ENCODE measurements at regions not wholly inside any gene's neighbourhood (a gene's known extent, or its start where the extent isn't known, plus 50 kb on each side); places are given as distances from the start of the nearest gene placed in this dataset.

DNA sequence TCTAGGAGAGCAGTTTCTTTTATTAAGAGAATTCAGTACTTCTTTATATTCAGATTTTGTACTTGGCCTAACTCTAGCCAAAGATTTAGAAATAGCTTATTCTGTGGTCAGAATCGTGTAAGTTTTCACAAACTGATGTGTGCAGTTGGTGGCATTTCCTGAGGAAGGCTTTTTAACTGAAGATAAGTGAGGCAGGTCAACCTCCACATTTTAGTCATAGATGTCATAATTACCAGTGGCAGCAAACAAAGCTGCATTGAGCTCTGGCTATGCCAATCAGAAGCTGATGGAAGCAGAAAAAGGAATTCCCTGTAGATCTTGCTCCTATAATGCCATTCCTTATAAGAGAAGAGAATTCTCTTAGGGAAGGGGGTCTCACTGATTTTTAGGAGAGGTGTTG lies 141.3 kb upstream of the SP8 start:
- TF ChIP-seq PAX5 (IDR thresholded peaks at IDR 0.05; ENCODE audit: insufficient read depth, low read length, severe bottlenecking) = no peak
- TF ChIP-seq POLR2AphosphoS5 (IDR thresholded peaks at IDR 0.05; ENCODE audit: low read depth, low read length) = no peak
- no peak for TF ChIP-seq POU2F2 (IDR thresholded peaks at IDR 0.05; ENCODE audit: low read depth, low read length)
- TF ChIP-seq TAF1 (IDR thresholded peaks at IDR 0.05; ENCODE audit: low read depth, low read length) = no peak
- TF ChIP-seq POLR2A (IDR thresholded peaks at IDR 0.05; ENCODE audit: low read depth, low read length) = no peak
- no peak for TF ChIP-seq SPI1 (IDR thresholded peaks at IDR 0.05; ENCODE audit: low read depth, low read length)
- DNase-seq (ENCODE audit: insufficient read length, low spot score) (no peak), FAIRE-seq (no peak)

DNA sequence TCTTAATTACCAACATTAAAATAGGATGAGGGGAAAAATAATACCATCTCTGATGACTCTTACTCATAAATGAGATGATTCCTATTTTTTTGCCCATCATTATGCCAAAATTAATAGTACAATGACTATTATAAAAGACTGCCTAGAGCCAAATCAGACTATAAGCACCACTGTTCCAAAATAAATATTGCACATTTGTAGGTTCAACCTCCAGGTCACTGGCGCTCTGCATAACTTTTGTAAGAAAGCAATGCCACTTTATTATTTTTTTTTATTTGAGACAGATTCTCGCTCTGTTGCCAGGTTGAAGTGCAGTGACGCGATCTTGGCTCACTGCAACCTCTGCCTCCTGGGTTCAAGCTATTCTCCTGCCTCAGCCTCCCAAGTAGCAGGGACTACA lies 142.5 kb upstream of the SP8 start:
- FAIRE-seq = no peak
- DNase-seq (ENCODE audit: insufficient read length, low spot score) = no peak
- TF ChIP-seq TAF1 (IDR thresholded peaks at IDR 0.05; ENCODE audit: low read depth, low read length) (no peak), PAX5 (IDR thresholded peaks at IDR 0.05; ENCODE audit: insufficient read depth, low read length, severe bottlenecking) (no peak), POLR2AphosphoS5 (IDR thresholded peaks at IDR 0.05; ENCODE audit: low read depth, low read length) (no peak), SPI1 (IDR thresholded peaks at IDR 0.05; ENCODE audit: low read depth, low read length) (no peak), POLR2A (IDR thresholded peaks at IDR 0.05; ENCODE audit: low read depth, low read length) (no peak), POU2F2 (IDR thresholded peaks at IDR 0.05; ENCODE audit: low read depth, low read length) (no peak)

DNA sequence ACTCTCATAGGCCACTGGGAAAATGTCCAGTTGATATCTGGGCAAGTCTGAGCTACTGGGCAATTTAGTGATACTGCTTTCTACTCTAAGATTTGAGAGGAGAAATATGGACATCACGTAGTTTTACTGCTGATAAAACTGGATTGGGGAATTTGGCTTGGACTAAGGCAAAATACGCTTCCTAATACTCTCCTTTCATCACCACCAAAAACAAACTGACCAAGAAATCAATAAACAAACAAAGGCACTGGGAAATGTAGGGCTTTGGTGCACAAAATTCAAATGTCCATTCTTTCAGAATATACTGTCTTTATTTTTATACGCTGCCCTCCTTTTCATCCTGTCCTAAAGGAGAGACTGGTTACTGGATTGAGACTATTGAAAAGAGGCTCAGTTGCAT lies 145.1 kb upstream of the SP8 start:
- TF ChIP-seq SPI1 (IDR thresholded peaks at IDR 0.05; ENCODE audit: low read depth, low read length) (no peak), PAX5 (IDR thresholded peaks at IDR 0.05; ENCODE audit: insufficient read depth, low read length, severe bottlenecking) (no peak), POLR2AphosphoS5 (IDR thresholded peaks at IDR 0.05; ENCODE audit: low read depth, low read length) (no peak), POLR2A (IDR thresholded peaks at IDR 0.05; ENCODE audit: low read depth, low read length) (no peak), TAF1 (IDR thresholded peaks at IDR 0.05; ENCODE audit: low read depth, low read length) (no peak)
- no peak for FAIRE-seq
- no peak for DNase-seq (ENCODE audit: insufficient read length, low spot score)

- DNase-seq (ENCODE audit: insufficient read length, low spot score) (no peak), FAIRE-seq (no peak)
- TF ChIP-seq POLR2AphosphoS5 (IDR thresholded peaks at IDR 0.05; ENCODE audit: low read depth, low read length) (no peak), TAF1 (IDR thresholded peaks at IDR 0.05; ENCODE audit: low read depth, low read length) (no peak), SPI1 (IDR thresholded peaks at IDR 0.05; ENCODE audit: low read depth, low read length) (no peak), POU2F2 (IDR thresholded peaks at IDR 0.05; ENCODE audit: low read depth, low read length) (no peak), POLR2A (IDR thresholded peaks at IDR 0.05; ENCODE audit: low read depth, low read length) (no peak), PAX5 (IDR thresholded peaks at IDR 0.05; ENCODE audit: insufficient read depth, low read length, severe bottlenecking) (no peak)
Observed at GRCh38 chr7:20932785-20933527, 146.3 kb upstream of the SP8 start.

DNA sequence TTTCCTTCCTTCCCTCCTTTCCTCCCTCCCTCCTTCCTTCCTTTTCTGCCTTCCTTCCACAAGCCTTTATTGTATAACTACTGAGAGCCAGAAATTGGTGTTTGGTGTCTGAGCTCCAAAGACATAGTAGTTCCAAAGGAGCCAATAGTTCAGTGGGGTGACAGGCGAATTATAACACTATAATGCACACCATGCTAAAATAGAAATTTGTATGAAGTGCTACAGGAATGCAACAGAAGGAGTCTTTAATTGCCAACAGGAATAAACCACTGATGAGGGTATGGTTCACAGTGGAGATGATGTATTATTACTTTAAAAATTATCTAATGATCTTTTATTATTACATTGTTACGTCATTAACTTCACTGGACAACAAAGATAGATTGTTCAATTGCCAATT lies 158.8 kb upstream of the SP8 start:
- FAIRE-seq (no peak), DNase-seq (ENCODE audit: insufficient read length, low spot score) (no peak)
- TF ChIP-seq POLR2AphosphoS5 (IDR thresholded peaks at IDR 0.05; ENCODE audit: low read depth, low read length) = no peak
- no peak for TF ChIP-seq PAX5 (IDR thresholded peaks at IDR 0.05; ENCODE audit: insufficient read depth, low read length, severe bottlenecking)
- TF ChIP-seq TAF1 (IDR thresholded peaks at IDR 0.05; ENCODE audit: low read depth, low read length) = no peak
- TF ChIP-seq SPI1 (IDR thresholded peaks at IDR 0.05; ENCODE audit: low read depth, low read length) = no peak
- no peak for TF ChIP-seq POU2F2 (IDR thresholded peaks at IDR 0.05; ENCODE audit: low read depth, low read length)
- TF ChIP-seq POLR2A (IDR thresholded peaks at IDR 0.05; ENCODE audit: low read depth, low read length) = no peak

GRCh38 chr7:20952916-20953315 lies 166.2 kb upstream of the SP8 start:
- TF ChIP-seq POU2F2 (IDR thresholded peaks at IDR 0.05; ENCODE audit: low read depth, low read length) = no peak
- no peak for TF ChIP-seq PAX5 (IDR thresholded peaks at IDR 0.05; ENCODE audit: insufficient read depth, low read length, severe bottlenecking)
- no peak for TF ChIP-seq TAF1 (IDR thresholded peaks at IDR 0.05; ENCODE audit: low read depth, low read length)
- TF ChIP-seq POLR2AphosphoS5 (IDR thresholded peaks at IDR 0.05; ENCODE audit: low read depth, low read length) = no peak
- no peak for TF ChIP-seq POLR2A (IDR thresholded peaks at IDR 0.05; ENCODE audit: low read depth, low read length)
- no peak for TF ChIP-seq SPI1 (IDR thresholded peaks at IDR 0.05; ENCODE audit: low read depth, low read length)
- DNase-seq (ENCODE audit: insufficient read length, low spot score) (no peak), FAIRE-seq (no peak)

GRCh38 chr7:20954711-20955619 lies 168.3 kb upstream of the SP8 start:
- FAIRE-seq = no peak
- DNase-seq (ENCODE audit: insufficient read length, low spot score) = no peak
- no peak for TF ChIP-seq POLR2AphosphoS5 (IDR thresholded peaks at IDR 0.05; ENCODE audit: low read depth, low read length)
- no peak for TF ChIP-seq SPI1 (IDR thresholded peaks at IDR 0.05; ENCODE audit: low read depth, low read length)
- TF ChIP-seq POLR2A (IDR thresholded peaks at IDR 0.05; ENCODE audit: low read depth, low read length) = no peak
- TF ChIP-seq PAX5 (IDR thresholded peaks at IDR 0.05; ENCODE audit: insufficient read depth, low read length, severe bottlenecking) = no peak
- TF ChIP-seq TAF1 (IDR thresholded peaks at IDR 0.05; ENCODE audit: low read depth, low read length) = no peak
- no peak for TF ChIP-seq POU2F2 (IDR thresholded peaks at IDR 0.05; ENCODE audit: low read depth, low read length)

- TF ChIP-seq POLR2AphosphoS5 (IDR thresholded peaks at IDR 0.05; ENCODE audit: low read depth, low read length) (no peak), SPI1 (IDR thresholded peaks at IDR 0.05; ENCODE audit: low read depth, low read length) (no peak), POLR2A (IDR thresholded peaks at IDR 0.05; ENCODE audit: low read depth, low read length) (no peak), POU2F2 (IDR thresholded peaks at IDR 0.05; ENCODE audit: low read depth, low read length) (no peak), TAF1 (IDR thresholded peaks at IDR 0.05; ENCODE audit: low read depth, low read length) (no peak), PAX5 (IDR thresholded peaks at IDR 0.05; ENCODE audit: insufficient read depth, low read length, severe bottlenecking) (no peak)
- DNase-seq (ENCODE audit: insufficient read length, low spot score) (no peak), FAIRE-seq (no peak)
Observed at GRCh38 chr7:20958572-20958971, 171.9 kb upstream of the SP8 start.

GRCh38 chr7:20959281-20959680 lies 172.6 kb upstream of the SP8 start:
- TF ChIP-seq TAF1 (IDR thresholded peaks at IDR 0.05; ENCODE audit: low read depth, low read length) = no peak
- TF ChIP-seq PAX5 (IDR thresholded peaks at IDR 0.05; ENCODE audit: insufficient read depth, low read length, severe bottlenecking) = no peak
- TF ChIP-seq POLR2AphosphoS5 (IDR thresholded peaks at IDR 0.05; ENCODE audit: low read depth, low read length) = no peak
- no peak for TF ChIP-seq SPI1 (IDR thresholded peaks at IDR 0.05; ENCODE audit: low read depth, low read length)
- no peak for TF ChIP-seq POU2F2 (IDR thresholded peaks at IDR 0.05; ENCODE audit: low read depth, low read length)
- no peak for TF ChIP-seq POLR2A (IDR thresholded peaks at IDR 0.05; ENCODE audit: low read depth, low read length)
- DNase-seq (ENCODE audit: insufficient read length, low spot score) = no peak
- no peak for FAIRE-seq

All from GM12891 (cell line).